ENCODE measurements at regions not wholly inside any gene's neighbourhood (a gene's known extent, or its start where the extent isn't known, plus 50 kb on each side); places are given as distances from the start of the nearest gene placed in this dataset.

DNA sequence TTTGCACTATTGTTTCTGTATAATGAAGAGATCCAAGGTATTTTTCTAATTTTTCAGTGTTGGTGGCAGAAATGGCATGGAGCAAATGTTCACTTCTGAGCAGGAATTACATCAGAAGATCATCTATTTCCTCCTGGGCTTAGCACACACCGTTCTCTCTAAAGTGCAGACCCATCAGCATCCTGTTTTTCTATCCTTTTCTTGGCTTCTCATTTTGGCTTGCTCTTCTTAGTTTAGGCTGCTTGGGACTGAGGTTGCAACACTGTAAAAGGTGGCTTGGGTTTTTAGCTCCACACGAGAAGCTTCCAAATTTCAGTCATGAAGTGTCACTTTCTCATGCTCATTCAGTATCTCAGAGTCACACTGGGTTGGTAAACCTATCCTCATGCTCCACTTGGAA is 79.9 kb upstream of the SMIM30 start:
- TF ChIP-seq SP1 (IDR thresholded peaks at IDR 0.05) = no peak
- TF ChIP-seq, protein P1, sequence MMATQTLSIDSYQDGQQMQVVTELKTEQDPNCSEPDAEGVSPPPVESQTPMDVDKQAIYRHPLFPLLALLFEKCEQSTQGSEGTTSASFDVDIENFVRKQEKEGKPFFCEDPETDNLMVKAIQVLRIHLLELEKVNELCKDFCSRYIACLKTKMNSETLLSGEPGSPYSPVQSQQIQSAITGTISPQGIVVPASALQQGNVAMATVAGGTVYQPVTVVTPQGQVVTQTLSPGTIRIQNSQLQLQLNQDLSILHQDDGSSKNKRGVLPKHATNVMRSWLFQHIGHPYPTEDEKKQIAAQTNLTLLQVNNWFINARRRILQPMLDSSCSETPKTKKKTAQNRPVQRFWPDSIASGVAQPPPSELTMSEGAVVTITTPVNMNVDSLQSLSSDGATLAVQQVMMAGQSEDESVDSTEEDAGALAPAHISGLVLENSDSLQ (IDR thresholded peaks at IDR 0.05) = no peak
- no peak for TF ChIP-seq FOXA1 (IDR thresholded peaks at IDR 0.05)
- no peak for TF ChIP-seq BHLHE40 (IDR thresholded peaks at IDR 0.05; ENCODE audit: borderline replicate concordance)
- no peak for TF ChIP-seq L3MBTL2 (conservative IDR thresholded peaks at IDR 0.05)

Data from HEK293T (cell line).